Panc1 (cell line): ENCODE measurements at regions not wholly inside any gene's neighbourhood (a gene's known extent, or its start where the extent isn't known, plus 50 kb on each side); places are given as distances from the start of the nearest gene placed in this dataset.

Experiments
- ATAC-seq: fragments of 200-7000 bp; cut with Tn5 transposase; 2 replicates; pipeline ENCODE4 v1.9.1; 2020; ENCODE audit warnings: mild to moderate bottlenecking, moderate library complexity
- BruUV-seq: library from RNA; stranded (reverse); fragments of 400-500 nt; replicated peaks from 2 replicates; lab custom pipeline; 2021; lab: Mats Ljungman, UMichigan
- CTCF ChIA-PET: fragments of 300-600 bp; sonication (Branson Sonifier 250); formaldehyde crosslinking; loops from one replicate; lab custom pipeline; 2022; ENCODE audit warnings: antibody characterized with exemption; lab: Charles Lee
- POLR2A ChIA-PET: fragments of 300-600 bp; sonication (Branson Sonifier 250); formaldehyde crosslinking; loops from one replicate; lab custom pipeline; 2022; ENCODE audit warnings: antibody characterized with exemption; lab: Charles Lee
- DNase-seq: peaks from one replicate; pipeline ENCODE4 v3.0.0-alpha.2; 2010; ENCODE audit warnings: low read depth, low spot score
- H3K27ac ChIP-seq: 2 replicates; pipeline ENCODE4 v1.5.1; 2011; ENCODE audit warnings: mild to moderate bottlenecking, low read length, inconsistent platforms
- H3K27me3 ChIP-seq: fragments of 200-500 bp; sonication (Bioruptor generic); 2 replicates; pipeline ENCODE4 v1.6.0; 2014; ENCODE audit warnings: low read length, inconsistent platforms; ENCODE audit not compliant: control insufficient read depth, insufficient read depth
- H3K36me3 ChIP-seq: fragments of 200-500 bp; sonication (Bioruptor generic); 2 replicates; pipeline ENCODE4 v1.5.1; 2014; ENCODE audit warnings: inconsistent platforms, mild to moderate bottlenecking, low read length, moderate library complexity; ENCODE audit not compliant: control insufficient read depth, insufficient read depth
- H3K4me1 ChIP-seq: 2 replicates; pipeline ENCODE4 v1.5.1; 2011; ENCODE audit warnings: inconsistent platforms, mild to moderate bottlenecking, low read length, moderate library complexity; ENCODE audit not compliant: control insufficient read depth, insufficient read depth
- H3K4me3 ChIP-seq, 2 experiments: 2 replicates each; pipeline ENCODE4 v1.5.1; 2011 to 2012; ENCODE audit warnings: low read depth in 2 of 2, low read length in 2 of 2, mild to moderate bottlenecking in 2 of 2, inconsistent platforms in 1 of 2, moderate library complexity in 1 of 2
- H3K9me3 ChIP-seq: fragments of 200-500 bp; sonication (Bioruptor generic); 2 replicates; pipeline ENCODE4 v1.5.1; 2014; ENCODE audit warnings: low read depth, mild to moderate bottlenecking, inconsistent platforms, low read length, moderate library complexity; ENCODE audit not compliant: control insufficient read depth, insufficient read depth
- POLR2AphosphoS5 ChIP-seq: IDR thresholded peaks from 2 replicates; pipeline ENCODE4 v1.6.1; 2012; ENCODE audit warnings: mild to moderate bottlenecking, low read depth, low read length, moderate library complexity
- SIN3A ChIP-seq: IDR thresholded peaks from 2 replicates; pipeline ENCODE4 v1.6.1; 2012; ENCODE audit warnings: low read depth, mild to moderate bottlenecking, low read length, moderate library complexity, borderline replicate concordance; ENCODE audit not compliant: insufficient read depth
- TCF7L2 ChIP-seq: IDR thresholded peaks from 2 replicates; pipeline ENCODE4 v1.6.1; 2011; ENCODE audit warnings: mild to moderate bottlenecking, low read depth, low read length, inconsistent platforms
- in situ Hi-C: cut with HindIII; loops from 2 replicates; pipeline ENCODE4 v1.10.0; 2016; ENCODE audit warnings: low sequenced_read_pairs, low pct_unique_long_range_greater_than_20kb
- intact Hi-C: fragments of 100-400 bp; cut with micrococcal nuclease; formaldehyde crosslinking; loops from one replicate; pipeline ENCODE4 v1.10.0; 2022; ENCODE audit not compliant: unreplicated experiment
- TF ChIP-seq, protein P1 (sequence below): fragments of 450-650 bp; IDR thresholded peaks from 2 replicates; pipeline ENCODE4 v1.5.1; 2017; ENCODE audit warnings: mild to moderate bottlenecking
- TF ChIP-seq, protein P2 (sequence below), 2 experiments: IDR thresholded peaks; 2 replicates each; pipeline ENCODE4 v1.6.1; 2011 to 2012; ENCODE audit warnings: low read depth in 2 of 2, control low read depth in 1 of 2, low read length in 1 of 2, mild to moderate bottlenecking in 1 of 2, moderate library complexity in 1 of 2; ENCODE audit not compliant: insufficient read depth in 1 of 2

DNA sequence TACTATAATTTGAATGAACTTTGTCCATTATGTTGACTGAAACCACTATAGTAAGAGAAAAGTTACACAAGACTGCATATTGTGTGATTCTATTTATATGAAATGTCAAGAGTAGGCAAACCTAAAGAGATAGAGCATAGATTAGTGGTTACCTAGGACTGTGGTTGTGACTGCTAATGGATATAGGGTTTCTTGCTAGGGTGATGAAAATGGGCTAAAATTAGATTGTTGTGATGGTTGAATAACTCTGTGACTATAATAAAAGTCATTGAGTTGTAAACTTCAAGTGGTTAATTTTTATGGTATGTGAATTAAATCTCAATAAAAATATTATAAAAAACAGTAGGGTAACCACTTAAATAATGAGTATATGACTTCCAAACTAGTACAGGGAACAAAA is 142.9 kb upstream of the AHR start:
- H3K4me3 ChIP-seq: no peak overlapping the region
- ChIA-PET POLR2A (no interaction called here), CTCF (no interaction called here)
- intact Hi-C loops (no loop called here), in situ Hi-C loops (no loop called here)
- TF ChIP-seq POLR2AphosphoS5: no peak
- TF ChIP-seq, protein P1, sequence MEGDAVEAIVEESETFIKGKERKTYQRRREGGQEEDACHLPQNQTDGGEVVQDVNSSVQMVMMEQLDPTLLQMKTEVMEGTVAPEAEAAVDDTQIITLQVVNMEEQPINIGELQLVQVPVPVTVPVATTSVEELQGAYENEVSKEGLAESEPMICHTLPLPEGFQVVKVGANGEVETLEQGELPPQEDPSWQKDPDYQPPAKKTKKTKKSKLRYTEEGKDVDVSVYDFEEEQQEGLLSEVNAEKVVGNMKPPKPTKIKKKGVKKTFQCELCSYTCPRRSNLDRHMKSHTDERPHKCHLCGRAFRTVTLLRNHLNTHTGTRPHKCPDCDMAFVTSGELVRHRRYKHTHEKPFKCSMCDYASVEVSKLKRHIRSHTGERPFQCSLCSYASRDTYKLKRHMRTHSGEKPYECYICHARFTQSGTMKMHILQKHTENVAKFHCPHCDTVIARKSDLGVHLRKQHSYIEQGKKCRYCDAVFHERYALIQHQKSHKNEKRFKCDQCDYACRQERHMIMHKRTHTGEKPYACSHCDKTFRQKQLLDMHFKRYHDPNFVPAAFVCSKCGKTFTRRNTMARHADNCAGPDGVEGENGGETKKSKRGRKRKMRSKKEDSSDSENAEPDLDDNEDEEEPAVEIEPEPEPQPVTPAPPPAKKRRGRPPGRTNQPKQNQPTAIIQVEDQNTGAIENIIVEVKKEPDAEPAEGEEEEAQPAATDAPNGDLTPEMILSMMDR: no peak
- TF ChIP-seq TCF7L2: no peak
- TF ChIP-seq SIN3A: no peak
- TF ChIP-seq, protein P2, sequence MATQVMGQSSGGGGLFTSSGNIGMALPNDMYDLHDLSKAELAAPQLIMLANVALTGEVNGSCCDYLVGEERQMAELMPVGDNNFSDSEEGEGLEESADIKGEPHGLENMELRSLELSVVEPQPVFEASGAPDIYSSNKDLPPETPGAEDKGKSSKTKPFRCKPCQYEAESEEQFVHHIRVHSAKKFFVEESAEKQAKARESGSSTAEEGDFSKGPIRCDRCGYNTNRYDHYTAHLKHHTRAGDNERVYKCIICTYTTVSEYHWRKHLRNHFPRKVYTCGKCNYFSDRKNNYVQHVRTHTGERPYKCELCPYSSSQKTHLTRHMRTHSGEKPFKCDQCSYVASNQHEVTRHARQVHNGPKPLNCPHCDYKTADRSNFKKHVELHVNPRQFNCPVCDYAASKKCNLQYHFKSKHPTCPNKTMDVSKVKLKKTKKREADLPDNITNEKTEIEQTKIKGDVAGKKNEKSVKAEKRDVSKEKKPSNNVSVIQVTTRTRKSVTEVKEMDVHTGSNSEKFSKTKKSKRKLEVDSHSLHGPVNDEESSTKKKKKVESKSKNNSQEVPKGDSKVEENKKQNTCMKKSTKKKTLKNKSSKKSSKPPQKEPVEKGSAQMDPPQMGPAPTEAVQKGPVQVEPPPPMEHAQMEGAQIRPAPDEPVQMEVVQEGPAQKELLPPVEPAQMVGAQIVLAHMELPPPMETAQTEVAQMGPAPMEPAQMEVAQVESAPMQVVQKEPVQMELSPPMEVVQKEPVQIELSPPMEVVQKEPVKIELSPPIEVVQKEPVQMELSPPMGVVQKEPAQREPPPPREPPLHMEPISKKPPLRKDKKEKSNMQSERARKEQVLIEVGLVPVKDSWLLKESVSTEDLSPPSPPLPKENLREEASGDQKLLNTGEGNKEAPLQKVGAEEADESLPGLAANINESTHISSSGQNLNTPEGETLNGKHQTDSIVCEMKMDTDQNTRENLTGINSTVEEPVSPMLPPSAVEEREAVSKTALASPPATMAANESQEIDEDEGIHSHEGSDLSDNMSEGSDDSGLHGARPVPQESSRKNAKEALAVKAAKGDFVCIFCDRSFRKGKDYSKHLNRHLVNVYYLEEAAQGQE (IDR thresholded peaks at IDR 0.05; ENCODE audit: insufficient read depth in 1 of 2, low read depth in 2 of 2, low read length in 1 of 2): no peak
- no TSS peak for BruUV-seq
- no peak for ATAC-seq
- no peaks in the 10 kb centered on the region for H3K36me3 ChIP-seq
- H3K4me1 ChIP-seq: no peaks in the 10 kb centered on the region
- no peaks in the 10 kb centered on the region for H3K27me3 ChIP-seq
- DNase-seq: no peak
- H3K9me3 ChIP-seq: no peaks in the 10 kb centered on the region
- H3K27ac ChIP-seq: no peak overlapping the region

DNA sequence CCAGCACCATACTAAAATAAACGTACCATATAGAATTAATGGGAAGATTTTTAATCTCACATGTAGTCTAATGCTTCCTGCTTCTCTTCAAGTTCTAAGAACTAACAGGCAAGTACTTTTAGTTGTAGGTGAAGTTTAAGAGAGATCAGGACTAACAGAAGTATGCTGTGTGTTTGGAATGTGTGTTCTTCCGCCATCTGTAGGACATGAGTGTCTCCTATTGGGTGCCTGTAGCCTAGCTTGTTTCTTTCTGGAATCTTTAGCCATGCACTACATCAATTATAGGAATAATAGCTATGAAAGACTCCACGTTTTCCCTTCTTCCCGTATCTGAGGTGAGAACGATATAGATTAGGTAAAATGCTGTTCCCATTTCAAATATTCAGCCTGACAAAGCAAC is 140.2 kb upstream of the AHR start:
- DNase-seq (no peak), ATAC-seq (no peak)
- Histone ChIP-seq H3K9me3 (no peaks in the 10 kb centered on the region), H3K36me3 (no peaks in the 10 kb centered on the region), H3K27me3 (no peaks in the 10 kb centered on the region), H3K4me3 (no peak overlapping the region), H3K4me1 (no peaks in the 10 kb centered on the region), H3K27ac (no peak overlapping the region)
- BruUV-seq: no TSS peak
- TF ChIP-seq POLR2AphosphoS5: no peak
- TF ChIP-seq, protein P1: peak; percentile 19; the same call in 1 of the 2 replicates
- POLR2A ChIA-PET: no interaction called here
- intact Hi-C loops: no loop called here
- CTCF ChIA-PET: no interaction called here
- in situ Hi-C loops: no loop called here
